ENCODE measurements at regions not wholly inside any gene's neighbourhood (a gene's known extent, or its start where the extent isn't known, plus 50 kb on each side); places are given as distances from the start of the nearest gene placed in this dataset.

GRCh38 chr6:71608646-71609045, 277.7 kb upstream of the RIMS1 start:
- TF ChIP-seq CTCF (IDR thresholded peaks at IDR 0.05 in 4 of 5, conservative IDR thresholded peaks at IDR 0.05 in 1 of 5) = no peak
- no peak for TF ChIP-seq POLR2A (IDR thresholded peaks at IDR 0.05)
